Smooth muscle cell of the brain vasculature (primary cell): ENCODE measurements at regions not wholly inside any gene's neighbourhood (a gene's known extent, or its start where the extent isn't known, plus 50 kb on each side); places are given as distances from the start of the nearest gene placed in this dataset.

Experiments used
- DNase-seq: peaks from one replicate; pipeline ENCODE4 v3.0.0-alpha.2; 2012; ENCODE audit warnings: low read depth, low spot score

GRCh38 chr9:23577611-23578010, 248.4 kb downstream of the ELAVL2 start:
- no peak for DNase-seq

GRCh38 chr9:23581931-23582330, 244.1 kb downstream of the ELAVL2 start:
- no peak for DNase-seq

- DNase-seq = no peak
Measured at GRCh38 chr9:23582836-23583235, 243.2 kb downstream of the ELAVL2 start.

- DNase-seq = no peak
Measured at GRCh38 chr9:23586906-23587305, 239.1 kb downstream of the ELAVL2 start.

- DNase-seq = no peak
Measured at GRCh38 chr9:23587433-23587832, 238.6 kb downstream of the ELAVL2 start.

- no peak for DNase-seq
Measured at GRCh38 chr9:23587903-23588302, 238.1 kb downstream of the ELAVL2 start.

GRCh38 chr9:23590276-23591000, 235.6 kb downstream of the ELAVL2 start:
- DNase-seq = no peak

GRCh38 chr9:23594421-23594820, 231.6 kb downstream of the ELAVL2 start:
- DNase-seq = no peak

- no peak for DNase-seq
Measured at GRCh38 chr9:23596913-23597634, 229.0 kb downstream of the ELAVL2 start.

GRCh38 chr9:23598994-23599393, 227.0 kb downstream of the ELAVL2 start:
- no peak for DNase-seq

GRCh38 chr9:23603311-23603710, 222.7 kb downstream of the ELAVL2 start:
- DNase-seq = no peak

GRCh38 chr9:23606107-23606506, 219.9 kb downstream of the ELAVL2 start:
- DNase-seq = no peak

GRCh38 chr9:23608456-23608855, 217.6 kb downstream of the ELAVL2 start:
- DNase-seq = no peak

GRCh38 chr9:23611869-23612268, 214.2 kb downstream of the ELAVL2 start:
- no peak for DNase-seq

GRCh38 chr9:23615569-23615968, 210.5 kb downstream of the ELAVL2 start:
- DNase-seq = no peak

- no peak for DNase-seq
Measured at GRCh38 chr9:23621188-23621587, 204.9 kb downstream of the ELAVL2 start.

- DNase-seq = no peak
Measured at GRCh38 chr9:23621924-23622323, 204.1 kb downstream of the ELAVL2 start.

GRCh38 chr9:23622396-23622795, 203.6 kb downstream of the ELAVL2 start:
- DNase-seq = no peak

GRCh38 chr9:23630488-23630887, 195.6 kb downstream of the ELAVL2 start:
- no peak for DNase-seq

- DNase-seq = no peak
Measured at GRCh38 chr9:23635276-23635675, 190.8 kb downstream of the ELAVL2 start.

GRCh38 chr9:23636199-23636598, 189.8 kb downstream of the ELAVL2 start:
- DNase-seq = no peak

GRCh38 chr9:23638011-23638410, 188.0 kb downstream of the ELAVL2 start:
- DNase-seq = no peak

- no peak for DNase-seq
Measured at GRCh38 chr9:23638837-23639426, 187.1 kb downstream of the ELAVL2 start.
